ENCODE measurements at regions not wholly inside any gene's neighbourhood (a gene's known extent, or its start where the extent isn't known, plus 50 kb on each side); places are given as distances from the start of the nearest gene placed in this dataset.

DNA sequence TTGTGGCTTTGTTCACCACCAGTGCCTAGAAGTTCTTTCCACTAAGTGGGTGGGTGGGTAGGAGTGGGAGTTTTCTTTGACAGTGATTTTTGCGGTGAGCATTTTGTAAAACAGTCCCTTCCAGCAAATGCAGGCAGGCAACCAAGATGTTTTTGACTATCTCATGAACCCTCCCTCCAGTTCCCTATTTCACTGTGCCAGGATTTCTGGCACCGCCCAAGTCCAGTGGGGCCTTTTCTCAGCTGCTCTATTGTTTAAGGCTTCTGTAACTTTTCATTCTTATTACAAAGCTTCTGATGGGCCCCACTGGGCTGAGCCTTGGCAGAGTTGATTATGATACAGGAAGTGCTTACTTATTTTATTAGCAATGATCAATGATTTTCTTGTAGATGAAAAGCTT, 236.0 kb downstream of the EDEM1 start:
- H3K4me3 Mint-ChIP-seq: no peak overlapping the region
- no peaks in the 10 kb centered on the region for H3K9me3 Mint-ChIP-seq
- H3K4me1 Mint-ChIP-seq (ENCODE audit: low read depth): no peaks in the 10 kb centered on the region
- H3K36me3 Mint-ChIP-seq (ENCODE audit: low read depth): no peaks in the 10 kb centered on the region
- no peak overlapping the region for H3K27ac Mint-ChIP-seq
- H3K27me3 Mint-ChIP-seq: peaks cover 6% of the 10 kb centered on the region

GRCh38 chr3:5425371-5425770, 237.9 kb downstream of the EDEM1 start:
- Mint-ChIP-seq H3K9me3 (no peaks in the 10 kb centered on the region), H3K36me3 (ENCODE audit: low read depth) (no peaks in the 10 kb centered on the region), H3K27me3 (peaks cover 6% of the 10 kb centered on the region), H3K27ac (no peak overlapping the region), H3K4me1 (ENCODE audit: low read depth) (peaks cover 11% of the 10 kb centered on the region), H3K4me3 (no peak overlapping the region)

DNA sequence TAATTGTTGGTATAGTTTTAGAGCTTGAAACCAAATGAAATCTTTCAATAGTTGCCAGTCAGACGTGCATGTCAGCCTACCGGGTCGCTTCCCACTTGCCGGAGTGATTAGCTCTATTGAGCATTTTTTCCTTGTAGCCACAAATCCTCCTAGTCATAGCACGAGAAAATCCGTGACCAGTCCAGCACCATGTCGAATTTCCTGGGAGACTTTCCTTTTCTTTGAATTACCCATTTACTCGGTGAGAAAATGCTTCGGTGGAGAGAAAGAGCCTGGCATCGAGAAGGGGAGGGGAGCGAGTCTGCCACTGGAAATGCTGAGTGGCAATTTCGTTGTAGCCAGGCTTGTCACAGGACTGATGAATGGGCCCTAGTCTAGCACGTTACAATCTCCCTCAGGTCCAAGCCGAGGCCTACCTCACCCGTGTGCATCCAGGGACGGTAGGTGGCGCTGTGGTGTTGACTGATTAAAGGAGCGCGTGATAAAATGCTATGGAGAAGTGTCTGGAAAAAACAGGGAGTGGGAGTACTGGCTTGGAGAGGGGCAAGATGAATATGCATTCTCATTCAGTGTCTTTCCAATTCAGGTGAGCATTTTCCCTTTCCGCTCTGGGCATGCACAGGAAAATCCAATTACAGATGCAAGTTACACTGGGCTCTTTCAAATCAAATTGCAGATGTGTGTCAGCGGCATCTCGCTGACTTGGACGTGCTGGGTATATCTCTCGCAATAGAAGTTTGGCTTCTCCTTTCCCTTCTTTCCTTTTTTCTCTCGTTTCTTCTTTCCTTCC, 238.8 kb downstream of the EDEM1 start:
- no peaks in the 10 kb centered on the region for H3K9me3 Mint-ChIP-seq
- H3K36me3 Mint-ChIP-seq (ENCODE audit: low read depth): no peaks in the 10 kb centered on the region
- H3K27ac Mint-ChIP-seq: no peak overlapping the region
- H3K4me1 Mint-ChIP-seq (ENCODE audit: low read depth): peaks cover 11% of the 10 kb centered on the region
- no peak overlapping the region for H3K4me3 Mint-ChIP-seq
- H3K27me3 Mint-ChIP-seq: peaks cover 6% of the 10 kb centered on the region

DNA sequence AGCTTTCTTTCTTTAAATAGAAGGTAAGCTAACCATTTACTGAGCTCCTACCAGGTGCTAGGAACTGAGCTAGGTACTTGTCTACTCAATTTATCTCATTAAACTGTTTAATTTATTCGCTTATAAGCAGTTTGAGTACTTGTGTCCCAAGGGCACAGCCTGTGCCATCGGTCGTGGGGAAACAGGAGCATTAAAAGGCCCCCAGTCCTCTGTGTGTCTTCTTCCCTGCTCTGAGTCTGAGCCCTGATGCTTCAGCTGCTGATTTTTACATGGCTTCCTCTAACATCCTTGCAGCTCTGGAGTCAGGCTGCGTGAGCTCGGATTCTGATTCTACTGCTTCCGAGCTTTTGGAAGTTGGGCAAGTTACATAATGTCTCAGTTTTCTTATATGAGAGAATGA, 239.5 kb downstream of the EDEM1 start:
- Mint-ChIP-seq H3K9me3 (no peaks in the 10 kb centered on the region), H3K36me3 (ENCODE audit: low read depth) (no peaks in the 10 kb centered on the region), H3K4me1 (ENCODE audit: low read depth) (peaks cover 11% of the 10 kb centered on the region), H3K27me3 (peaks cover 6% of the 10 kb centered on the region), H3K27ac (no peak overlapping the region), H3K4me3 (no peak overlapping the region)

DNA sequence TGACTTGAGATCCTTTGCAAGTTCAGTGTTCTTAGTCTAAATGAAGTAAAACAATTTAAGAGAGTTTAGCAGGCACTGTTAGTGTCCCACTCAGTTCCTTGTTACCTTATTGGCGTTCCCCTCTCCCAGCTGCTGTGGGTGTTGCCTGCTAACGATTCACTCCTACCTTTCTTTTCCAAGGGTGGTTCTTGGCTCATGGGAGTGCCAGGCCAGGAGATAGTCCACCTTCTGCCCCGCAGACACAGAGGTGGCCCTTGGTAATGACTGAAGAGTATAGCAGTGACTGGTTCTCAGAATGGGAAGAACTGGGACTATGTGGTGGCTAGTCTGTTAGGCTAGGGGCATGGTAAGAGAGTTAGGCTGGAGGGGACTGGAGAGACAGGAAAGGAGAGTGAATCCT, 240.4 kb downstream of the EDEM1 start:
- Mint-ChIP-seq H3K27ac (no peak overlapping the region), H3K4me3 (no peak overlapping the region), H3K4me1 (ENCODE audit: low read depth) (peaks cover 11% of the 10 kb centered on the region), H3K27me3 (peaks cover 6% of the 10 kb centered on the region), H3K9me3 (no peaks in the 10 kb centered on the region), H3K36me3 (ENCODE audit: low read depth) (no peaks in the 10 kb centered on the region)

DNA sequence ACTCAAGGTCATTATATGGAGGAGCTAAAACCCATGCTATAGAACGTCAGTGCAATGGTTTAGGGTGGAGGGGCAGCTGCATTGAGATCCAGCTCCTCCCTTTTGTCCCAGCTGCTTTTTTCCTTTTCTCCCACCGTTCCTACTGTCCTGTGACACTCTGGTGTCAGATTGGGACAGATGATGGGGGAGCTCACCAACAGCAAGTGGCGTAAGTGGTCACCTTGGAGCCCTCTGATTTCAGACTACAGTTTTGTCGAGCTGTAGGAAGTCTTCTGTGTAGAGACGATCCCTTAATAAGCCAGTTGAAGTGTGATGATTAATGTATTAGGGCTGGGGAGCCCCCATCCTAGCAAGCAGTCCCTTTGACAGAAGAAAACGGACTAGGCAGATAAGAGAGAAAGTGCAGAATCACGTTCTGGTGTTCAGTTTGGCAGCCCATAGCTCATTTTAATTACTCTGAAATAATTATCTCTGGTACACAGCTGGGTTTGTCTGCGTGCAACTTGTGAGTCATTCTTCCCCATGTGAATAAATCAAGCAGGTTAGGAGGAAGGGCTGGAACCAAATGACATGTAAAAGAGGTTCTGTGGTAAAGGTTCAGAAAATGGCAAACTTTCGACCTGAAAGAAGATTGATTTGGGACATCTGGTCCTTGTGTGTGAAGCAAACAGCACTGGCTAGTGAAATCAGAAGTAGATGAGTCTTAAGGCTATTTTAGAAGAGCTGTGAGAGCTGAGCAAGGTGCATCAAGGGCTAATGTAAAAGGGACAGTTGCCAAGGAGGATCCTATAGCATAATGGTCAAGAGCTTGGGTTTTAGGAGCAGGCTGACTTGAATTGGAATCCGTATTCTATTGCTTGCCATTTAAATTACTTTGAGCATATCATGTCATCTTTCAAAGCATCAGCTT, 241.4 kb downstream of the EDEM1 start:
- H3K27me3 Mint-ChIP-seq: peaks cover 7% of the 10 kb centered on the region
- no peak overlapping the region for H3K4me3 Mint-ChIP-seq
- no peaks in the 10 kb centered on the region for H3K9me3 Mint-ChIP-seq
- H3K36me3 Mint-ChIP-seq (ENCODE audit: low read depth): no peaks in the 10 kb centered on the region
- H3K4me1 Mint-ChIP-seq (ENCODE audit: low read depth): peaks cover 11% of the 10 kb centered on the region
- H3K27ac Mint-ChIP-seq: no peak overlapping the region

DNA sequence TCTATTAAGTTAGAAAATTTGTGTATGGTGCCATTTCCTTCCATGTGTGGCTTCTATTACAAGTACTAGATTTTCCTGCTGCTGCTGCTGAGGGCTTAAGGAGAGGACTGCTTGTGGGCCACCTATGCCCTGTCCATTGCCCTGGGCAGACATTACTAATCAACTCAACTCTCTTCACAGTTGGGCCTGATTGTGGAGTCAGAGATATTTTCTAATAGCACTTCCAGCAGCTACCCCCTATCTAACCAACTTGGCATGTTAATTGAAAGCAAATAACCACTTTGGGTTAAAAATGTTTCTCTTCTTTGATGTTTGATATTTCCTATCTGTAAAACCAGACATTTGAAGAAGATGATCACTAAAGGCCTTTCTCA, 242.0 kb downstream of the EDEM1 start:
- no peak overlapping the region for H3K27ac Mint-ChIP-seq
- peaks cover 13% of the 10 kb centered on the region for H3K27me3 Mint-ChIP-seq
- H3K4me1 Mint-ChIP-seq (ENCODE audit: low read depth): peaks cover 11% of the 10 kb centered on the region
- no peaks in the 10 kb centered on the region for H3K9me3 Mint-ChIP-seq
- H3K4me3 Mint-ChIP-seq: no peak overlapping the region
- H3K36me3 Mint-ChIP-seq (ENCODE audit: low read depth): no peaks in the 10 kb centered on the region

- Mint-ChIP-seq H3K9me3 (no peaks in the 10 kb centered on the region), H3K36me3 (ENCODE audit: low read depth) (no peaks in the 10 kb centered on the region), H3K4me3 (no peak overlapping the region), H3K4me1 (ENCODE audit: low read depth) (peaks cover 11% of the 10 kb centered on the region), H3K27me3 (peaks cover 13% of the 10 kb centered on the region), H3K27ac (no peak overlapping the region)
These were observed 243.2 kb downstream of the EDEM1 start for GRCh38 chr3:5430701-5431100.

DNA sequence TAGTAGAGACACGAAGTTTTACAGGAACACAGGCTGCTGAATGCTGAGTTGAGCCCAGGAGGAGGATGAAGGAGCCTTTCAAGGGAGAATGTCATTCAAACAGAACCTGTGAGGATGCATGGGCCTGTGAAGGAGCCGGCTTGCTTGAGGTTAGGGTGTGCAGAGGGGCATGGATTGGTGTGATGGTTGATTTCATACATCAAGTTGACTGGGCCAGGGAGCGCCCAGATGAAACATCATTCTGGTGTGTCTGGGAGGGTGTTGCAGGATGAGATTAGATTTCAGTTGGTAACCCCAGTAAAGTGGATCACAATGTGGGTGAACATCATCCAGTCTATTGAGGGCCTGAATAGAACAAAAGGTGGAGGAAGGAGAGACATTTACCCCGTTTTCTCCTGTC, 243.6 kb downstream of the EDEM1 start:
- no peak overlapping the region for H3K27ac Mint-ChIP-seq

GRCh38 chr3:5431811-5432378, 244.4 kb downstream of the EDEM1 start:
- Mint-ChIP-seq H3K27me3 (peaks cover 7% of the 10 kb centered on the region), H3K27ac (no peak overlapping the region), H3K9me3 (no peaks in the 10 kb centered on the region), H3K4me1 (ENCODE audit: low read depth) (peaks cover 11% of the 10 kb centered on the region), H3K36me3 (ENCODE audit: low read depth) (no peaks in the 10 kb centered on the region), H3K4me3 (no peak overlapping the region)

More for the DNA sequence above, 243.6 kb downstream of the EDEM1 start:
- Mint-ChIP-seq H3K4me3 (no peak overlapping the region), H3K9me3 (no peaks in the 10 kb centered on the region), H3K4me1 (ENCODE audit: low read depth) (peaks cover 11% of the 10 kb centered on the region), H3K36me3 (ENCODE audit: low read depth) (no peaks in the 10 kb centered on the region), H3K27me3 (peaks cover 13% of the 10 kb centered on the region)

GRCh38 chr3:5437296-5437782, 249.8 kb downstream of the EDEM1 start:
- Mint-ChIP-seq H3K27ac (no peak overlapping the region), H3K27me3 (peaks cover 7% of the 10 kb centered on the region), H3K4me3 (no peak overlapping the region), H3K36me3 (ENCODE audit: low read depth) (no peaks in the 10 kb centered on the region), H3K9me3 (no peaks in the 10 kb centered on the region), H3K4me1 (ENCODE audit: low read depth) (no peaks in the 10 kb centered on the region)

DNA sequence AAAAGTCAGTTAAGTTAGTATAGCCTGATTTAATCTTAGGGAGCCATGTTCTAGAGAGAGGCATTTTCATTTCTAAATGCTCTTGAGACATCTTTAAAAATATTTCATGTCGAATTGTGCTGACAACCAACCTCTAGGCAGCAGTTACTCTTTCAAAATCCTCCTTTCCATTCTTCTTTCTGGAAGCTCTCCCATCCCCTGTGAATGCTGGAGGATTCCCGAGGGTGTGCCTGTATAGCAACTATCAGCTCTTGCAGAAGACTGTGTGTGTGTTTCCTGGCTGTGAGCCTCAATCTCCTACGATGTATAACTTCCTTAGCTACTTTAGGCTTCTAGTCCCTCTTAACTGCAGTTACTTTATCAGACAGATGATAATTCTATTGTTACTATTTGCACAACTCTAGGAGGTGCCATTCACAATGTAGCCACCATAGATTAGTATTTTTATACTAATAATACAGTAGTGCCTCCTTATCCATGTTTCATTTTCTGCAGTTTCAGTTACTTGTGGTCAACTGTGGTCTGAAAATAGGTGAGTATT, 250.3 kb downstream of the EDEM1 start:
- H3K36me3 Mint-ChIP-seq (ENCODE audit: low read depth): no peaks in the 10 kb centered on the region
- no peaks in the 10 kb centered on the region for H3K9me3 Mint-ChIP-seq
- H3K4me1 Mint-ChIP-seq (ENCODE audit: low read depth): no peaks in the 10 kb centered on the region
- H3K27me3 Mint-ChIP-seq: peaks cover 7% of the 10 kb centered on the region
- no peak overlapping the region for H3K4me3 Mint-ChIP-seq
- no peak overlapping the region for H3K27ac Mint-ChIP-seq

DNA sequence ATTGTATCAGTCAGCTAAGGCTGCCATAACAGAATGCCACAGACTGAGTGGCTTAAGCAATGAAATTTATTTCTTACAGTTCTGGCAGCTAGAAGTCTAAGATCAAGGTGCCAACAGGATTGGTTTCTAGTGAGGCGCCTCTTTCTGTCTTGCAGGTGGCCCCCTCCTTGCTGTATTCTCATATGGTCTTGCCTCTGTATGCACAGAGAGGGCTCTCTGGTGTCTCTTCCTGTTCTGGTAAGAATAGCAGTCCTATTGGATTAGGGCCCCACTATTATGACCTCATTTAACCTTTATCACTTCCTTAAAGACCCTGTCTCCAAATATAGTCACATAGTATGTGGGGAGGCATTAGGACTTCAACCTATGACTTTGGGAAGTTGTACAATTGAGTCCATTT, 253.9 kb downstream of the EDEM1 start:
- Mint-ChIP-seq H3K9me3 (no peaks in the 10 kb centered on the region), H3K27me3 (no peaks in the 10 kb centered on the region), H3K4me3 (no peak overlapping the region), H3K27ac (no peak overlapping the region), H3K36me3 (ENCODE audit: low read depth) (no peaks in the 10 kb centered on the region), H3K4me1 (ENCODE audit: low read depth) (no peaks in the 10 kb centered on the region)

- Mint-ChIP-seq H3K4me3 (no peak overlapping the region), H3K36me3 (ENCODE audit: low read depth) (no peaks in the 10 kb centered on the region), H3K4me1 (ENCODE audit: low read depth) (no peaks in the 10 kb centered on the region), H3K27me3 (no peaks in the 10 kb centered on the region), H3K9me3 (no peaks in the 10 kb centered on the region), H3K27ac (no peak overlapping the region)
These were observed 254.7 kb downstream of the EDEM1 start for GRCh38 chr3:5442106-5442785.
